ENCODE measurements at regions not wholly inside any gene's neighbourhood (a gene's known extent, or its start where the extent isn't known, plus 50 kb on each side); places are given as distances from the start of the nearest gene placed in this dataset.
"Not testable (repeated sequence)": the region's sequence is repeated elsewhere in the genome, so short reads cannot be mapped to it uniquely, and the experiment has no call there.

DNA sequence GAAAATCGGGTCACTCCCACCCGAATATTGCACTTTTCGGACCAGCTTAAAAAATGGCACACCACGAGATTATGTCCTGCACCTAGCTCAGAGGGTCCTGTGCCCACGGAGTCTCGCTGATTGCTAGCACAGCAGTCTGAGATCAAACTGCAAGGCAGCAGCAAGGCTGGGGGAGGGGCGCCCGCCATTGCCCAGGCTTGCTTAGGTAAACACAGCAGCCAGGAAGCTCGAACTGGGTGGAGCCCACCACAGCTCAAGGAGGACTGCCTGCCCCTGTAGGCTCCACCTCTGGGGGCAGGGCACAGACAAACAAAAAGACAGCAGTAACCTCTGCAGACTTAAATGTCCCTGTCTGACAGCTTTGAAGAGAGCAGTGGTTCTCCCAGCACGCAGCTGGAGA is 405.3 kb downstream of the PTH2R start:
- not testable (repeated sequence) for DNase-seq

DNA sequence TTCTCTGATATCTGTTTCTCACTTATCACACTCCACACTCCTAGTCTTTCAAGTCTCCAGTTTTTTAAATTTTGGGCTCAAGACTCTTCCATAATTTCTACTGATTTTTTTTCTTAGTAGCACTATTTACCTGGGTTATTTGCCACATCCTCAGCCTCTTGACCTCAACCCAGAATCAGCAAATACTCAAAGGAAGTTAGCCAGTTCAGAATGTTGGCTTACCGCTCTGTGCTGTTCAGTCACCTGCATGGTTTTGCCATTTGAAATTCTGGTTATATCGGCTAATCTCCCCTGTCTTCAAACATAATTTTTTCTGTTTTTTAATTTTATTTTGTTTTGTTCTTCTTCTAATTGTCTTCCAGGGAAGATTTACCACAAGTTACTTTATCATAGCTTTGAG is 412.6 kb downstream of the PTH2R start:
- DNase-seq: no peak

DNA sequence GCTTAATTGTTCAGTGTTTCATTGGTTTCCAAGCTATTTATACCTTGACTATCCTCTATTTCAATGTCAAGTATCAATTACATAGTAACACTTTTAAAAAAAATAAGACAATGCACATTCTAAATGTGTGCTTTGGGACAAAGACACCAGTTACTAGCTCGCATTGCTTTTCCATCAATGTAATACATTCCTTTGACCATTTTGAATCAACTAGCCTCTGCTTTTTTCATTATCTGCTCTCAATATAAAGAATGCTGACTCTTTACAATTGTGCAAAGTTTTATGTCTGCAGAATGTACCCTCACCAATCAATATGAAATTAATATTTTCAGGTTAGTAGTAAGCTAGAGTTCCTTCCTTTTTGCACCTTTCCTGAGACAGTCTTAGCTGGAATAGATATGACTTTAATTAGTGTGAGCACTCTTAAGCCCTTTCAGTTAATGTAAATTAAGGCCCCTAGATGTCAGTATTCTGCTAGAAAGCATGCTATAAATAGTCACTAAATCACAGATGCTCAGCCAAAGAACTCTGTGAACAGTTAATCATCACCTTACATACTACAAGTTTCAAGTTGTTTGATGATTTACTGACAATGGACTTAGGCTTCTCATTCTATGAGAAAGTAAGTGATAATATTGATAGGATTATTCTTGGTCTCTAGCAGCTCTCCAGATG is 413.6 kb downstream of the PTH2R start:
- no peak for DNase-seq

DNA sequence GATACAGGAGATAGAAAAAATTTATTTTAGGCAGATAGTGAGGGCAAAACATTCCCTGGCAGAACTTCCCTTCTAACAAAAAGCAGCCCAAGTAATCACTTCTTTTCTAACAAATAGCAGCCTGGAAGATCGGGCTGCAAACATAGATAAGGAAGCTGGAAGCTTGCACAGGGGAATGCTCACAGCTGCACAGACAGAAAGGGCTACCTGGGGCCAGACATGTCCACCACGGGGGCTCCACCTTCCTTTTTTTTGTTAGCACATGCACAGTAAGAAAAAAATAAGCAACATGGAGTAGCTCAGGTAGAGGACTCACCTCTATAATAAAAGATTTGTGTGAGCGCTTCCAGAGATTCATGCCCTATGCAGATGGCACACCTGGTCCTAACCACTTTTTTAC is 420.5 kb downstream of the PTH2R start:
- no peak for DNase-seq

DNA sequence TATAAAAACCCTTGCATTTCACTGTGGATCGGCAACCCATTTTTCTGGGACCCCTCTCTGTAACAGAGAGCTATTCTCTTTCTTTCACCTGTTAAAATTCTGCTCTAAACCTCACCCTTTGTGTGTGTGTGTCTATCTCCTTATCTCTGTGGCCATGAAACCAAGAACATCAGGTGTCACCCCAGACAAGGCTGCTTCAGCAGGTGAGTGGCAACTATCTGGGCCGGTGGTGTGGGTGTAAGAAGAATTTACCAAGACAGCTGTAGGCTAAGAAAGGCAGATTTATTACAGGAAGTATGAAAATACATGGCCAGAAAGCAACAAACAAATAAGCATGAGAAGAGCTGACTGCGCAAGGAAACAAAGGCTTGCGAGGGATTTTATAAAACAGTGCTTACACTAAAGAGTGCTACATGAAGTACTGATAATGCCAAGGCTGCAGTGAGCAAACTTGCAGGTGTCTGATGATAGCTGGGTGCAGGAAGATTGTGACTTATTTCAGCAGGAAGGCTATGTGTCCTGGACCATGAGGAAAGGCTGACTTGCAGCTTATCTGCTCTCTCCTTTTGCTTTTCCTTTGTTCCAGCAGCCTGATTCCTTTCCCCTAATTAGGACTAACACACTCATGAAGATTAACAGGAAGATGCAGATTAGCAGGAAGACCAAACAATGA is 421.1 kb downstream of the PTH2R start:
- DNase-seq: no peak

DNA sequence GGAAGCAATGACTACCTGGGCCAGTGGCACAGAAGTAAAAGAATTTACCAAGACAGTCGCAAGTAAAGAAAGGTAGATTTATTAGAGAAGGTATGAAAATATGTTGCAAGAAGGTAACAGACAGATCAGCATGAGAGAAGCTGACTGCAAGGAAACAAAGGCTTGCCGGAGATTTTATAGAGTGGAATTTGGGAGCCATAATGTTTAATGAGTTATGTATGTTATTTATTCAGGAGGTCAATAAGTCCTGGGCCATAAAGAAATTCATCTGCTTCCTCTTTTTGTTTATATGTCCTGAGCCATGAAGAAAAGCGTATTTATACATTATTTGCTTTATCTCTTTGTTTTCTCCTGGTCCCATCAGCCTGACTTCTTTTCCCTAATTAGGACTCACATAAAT is 423.6 kb downstream of the PTH2R start:
- no peak for DNase-seq

DNA sequence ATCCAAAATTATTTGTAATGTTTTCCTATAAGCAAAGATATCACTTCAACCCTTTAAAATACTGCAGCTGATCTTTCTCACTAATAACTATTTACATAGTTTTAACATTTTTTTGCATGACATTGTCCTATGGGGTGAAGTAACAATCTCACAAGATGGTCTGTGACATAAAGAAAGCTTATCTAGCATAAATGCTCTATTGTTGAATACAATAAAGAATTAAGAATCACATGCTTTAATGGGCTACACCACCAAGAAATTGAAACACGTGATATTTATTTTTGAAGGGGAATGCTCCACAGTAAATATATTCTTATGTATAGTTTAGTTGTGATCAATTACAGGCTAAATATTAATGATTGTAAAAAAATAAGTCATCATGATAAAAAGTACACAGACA is 441.1 kb downstream of the PTH2R start:
- DNase-seq: no peak

DNA sequence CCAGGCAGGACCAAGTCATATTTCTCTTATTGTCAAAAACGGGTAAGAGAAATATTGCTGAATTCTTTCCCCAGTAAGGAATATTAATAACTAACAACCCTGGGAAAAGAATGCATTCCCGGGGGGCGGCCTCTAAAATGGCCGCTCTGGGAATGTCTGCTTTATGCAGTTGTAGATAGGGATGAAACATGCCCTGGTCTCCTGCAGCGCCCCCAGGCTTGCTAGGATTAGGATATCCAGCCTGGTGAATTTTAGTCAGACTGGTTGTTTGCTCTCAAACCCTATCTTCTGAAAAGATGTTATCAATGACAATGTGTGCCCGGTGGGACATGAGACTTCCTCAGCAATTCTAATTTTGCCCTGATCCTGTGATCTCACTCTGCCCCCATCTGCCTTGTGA is 448.1 kb downstream of the PTH2R start:
- no peak for DNase-seq

DNA sequence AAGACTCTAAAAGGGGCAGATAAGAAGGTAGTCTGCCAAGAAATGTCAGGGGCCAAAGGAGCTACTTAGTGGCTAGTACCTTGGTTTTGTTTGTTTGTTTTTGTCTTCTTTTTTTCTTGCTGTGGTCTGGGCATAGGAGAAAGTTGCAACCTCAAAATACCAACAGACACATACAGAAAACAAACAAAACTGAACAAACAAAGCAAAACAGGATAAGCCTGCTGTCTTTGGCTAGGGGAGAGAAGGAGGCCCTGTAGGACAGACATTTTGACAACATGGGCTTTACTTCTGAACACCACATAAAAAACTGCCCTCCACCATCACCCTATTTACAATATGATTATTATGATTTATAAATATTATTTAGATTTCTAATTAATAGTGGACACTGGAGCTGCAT is 460.8 kb downstream of the PTH2R start:
- no peak for DNase-seq

DNA sequence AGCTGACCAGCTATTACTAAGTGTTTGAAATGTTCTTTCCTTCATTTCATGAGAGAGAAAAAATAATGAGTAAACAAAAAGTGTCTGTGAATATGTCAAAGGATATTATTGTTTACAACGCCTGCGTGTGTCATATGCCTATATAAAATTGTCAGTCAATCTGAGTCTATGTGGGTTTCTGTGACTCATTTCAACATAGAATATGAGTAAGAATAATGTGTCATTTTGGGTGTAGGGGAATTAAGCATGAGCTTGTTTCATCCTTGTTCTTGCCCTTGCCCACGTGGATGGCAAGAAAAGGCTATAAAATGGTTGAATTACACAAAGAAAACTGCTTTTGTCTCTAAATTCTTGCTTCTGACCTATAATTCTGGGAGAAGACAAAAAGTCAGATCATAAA is 466.0 kb downstream of the PTH2R start:
- peak in 1 of 5 donors; percentile 1 for DNase-seq

DNA sequence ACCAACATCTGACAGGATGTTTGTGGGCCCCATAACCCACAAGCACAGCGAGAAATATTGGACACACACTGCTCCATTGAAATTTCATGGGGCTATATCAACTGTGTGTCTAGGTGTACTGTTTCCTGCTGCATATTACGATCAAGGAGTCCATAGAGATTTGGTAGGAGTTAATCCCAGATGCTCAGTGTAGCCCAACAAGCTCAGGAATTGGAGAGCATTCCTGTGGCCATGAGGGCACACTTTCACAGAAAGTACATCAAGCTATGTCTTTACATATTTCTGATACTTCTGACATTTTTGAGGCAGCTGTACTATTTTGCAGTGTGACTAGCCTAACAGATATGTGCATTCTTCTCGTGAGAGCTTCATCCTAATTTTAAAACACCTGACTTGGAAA is 473.1 kb downstream of the PTH2R start:
- DNase-seq: no peak

DNA sequence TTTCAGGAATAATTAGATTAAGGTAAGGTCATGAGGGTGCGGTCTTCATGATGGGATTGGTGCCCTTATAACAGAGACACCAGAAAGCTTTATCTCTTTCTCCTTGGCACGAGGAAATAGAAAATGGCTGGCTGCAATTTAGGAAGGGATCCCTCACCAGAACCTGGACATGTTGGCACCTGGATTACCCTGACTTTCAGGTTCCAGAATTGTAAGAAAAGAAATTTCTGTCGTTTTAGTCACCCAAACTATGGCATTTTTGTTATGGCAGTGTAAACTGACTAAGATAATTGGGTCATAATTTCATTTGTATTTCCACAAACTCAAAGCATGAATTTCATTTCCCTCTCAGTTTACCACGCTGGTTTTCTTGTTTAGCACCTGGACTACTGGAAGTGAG is 473.6 kb downstream of the PTH2R start:
- DNase-seq: no peak

DNA sequence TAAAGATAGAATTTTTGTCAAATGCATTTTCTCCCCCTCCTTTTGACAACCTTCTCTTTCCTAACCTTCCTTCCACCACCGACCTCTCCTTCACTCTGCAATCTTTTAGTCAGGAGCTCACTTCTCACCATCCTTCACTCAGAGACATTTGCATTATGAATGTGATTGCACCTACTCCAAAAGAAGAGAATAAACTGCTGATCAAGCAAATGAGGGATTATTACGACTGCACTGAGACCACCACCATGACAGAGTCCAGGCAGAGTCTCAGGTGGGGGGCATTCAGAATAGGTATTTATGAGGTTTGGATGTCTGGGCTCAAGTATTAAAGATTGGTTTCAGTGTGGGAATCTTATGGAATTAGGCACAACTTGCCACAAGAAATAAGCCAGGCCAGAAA is 483.9 kb downstream of the PTH2R start:
- no peak for DNase-seq

DNA sequence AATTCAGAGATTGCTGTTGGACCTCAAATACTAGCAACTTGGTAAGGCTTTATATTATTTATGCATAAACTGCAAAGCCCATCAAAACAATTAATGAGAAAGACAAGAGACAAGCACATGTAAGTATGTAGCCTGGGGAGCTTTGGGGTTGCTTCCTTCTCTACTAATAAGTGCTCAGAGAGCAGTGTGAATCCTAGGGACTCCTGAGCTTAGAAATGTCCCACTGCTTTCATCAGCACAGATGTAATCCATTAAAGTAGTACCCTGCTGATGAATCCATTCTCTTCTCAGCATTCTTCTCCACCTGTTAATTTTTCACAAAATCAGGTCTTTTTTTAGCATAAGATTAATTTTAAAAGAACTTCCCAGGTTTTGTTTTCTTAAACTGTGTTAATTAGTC is 485.6 kb downstream of the PTH2R start:
- no peak for DNase-seq

DNA sequence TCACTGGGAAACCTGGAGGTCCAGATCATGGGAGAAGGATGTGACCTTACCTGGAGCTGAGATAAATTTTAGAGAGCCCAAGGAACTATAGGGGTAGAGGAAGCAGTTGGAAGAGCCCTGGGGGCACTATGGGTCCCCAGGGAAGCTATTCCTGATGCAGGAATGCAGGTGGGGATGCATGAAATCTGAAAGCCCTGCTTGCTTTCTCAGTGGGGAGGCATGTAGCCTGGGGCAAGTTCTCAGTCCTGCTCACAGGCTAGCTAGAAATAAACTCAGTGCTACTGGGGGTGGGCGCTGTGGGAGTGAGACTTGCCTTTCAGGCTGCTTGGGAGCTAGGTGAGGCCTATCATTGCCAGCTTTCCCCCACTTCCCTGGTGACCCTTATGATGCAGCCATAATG is 499.7 kb downstream of the PTH2R start:
- DNase-seq: no peak

DNA sequence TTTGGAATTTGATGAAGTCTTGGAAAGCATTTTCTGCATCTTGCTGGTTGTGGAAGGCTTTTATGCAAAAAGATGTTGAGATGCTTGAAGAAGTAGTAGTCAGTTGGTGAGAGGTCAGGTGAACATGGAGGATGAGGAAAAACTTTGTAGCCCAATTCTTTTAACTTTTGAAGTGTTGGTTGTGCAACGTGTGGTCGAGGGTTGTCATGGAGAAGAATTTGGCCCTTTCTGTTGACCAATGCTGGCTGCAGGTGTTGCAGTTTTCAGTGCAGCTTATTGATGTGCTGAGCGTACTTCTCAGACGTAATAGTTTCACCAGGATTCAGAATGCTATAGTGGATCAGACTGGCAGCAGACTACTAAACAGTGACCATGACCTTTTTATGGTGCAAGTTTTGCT is 508.4 kb upstream of the MAP2 start:
- DNase-seq: no peak

DNA sequence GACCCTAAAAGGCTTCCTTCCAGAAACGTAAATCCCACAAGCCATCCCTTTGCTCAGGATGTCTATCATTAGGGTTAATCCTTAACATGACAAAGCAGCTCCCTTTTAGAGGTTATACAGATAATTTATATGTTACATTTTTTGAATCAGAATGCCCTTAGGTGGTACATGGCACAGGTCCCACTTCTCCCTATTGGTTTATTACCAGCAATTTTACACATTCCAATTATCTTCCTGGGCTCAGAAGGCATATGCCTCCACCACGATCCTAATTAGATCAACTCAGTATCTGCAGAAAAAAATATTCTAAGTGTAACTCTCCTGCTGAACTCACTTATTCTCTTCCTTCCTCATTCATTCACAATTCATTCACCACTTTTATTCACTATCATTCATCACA is 507.0 kb upstream of the MAP2 start:
- no peak for DNase-seq

DNA sequence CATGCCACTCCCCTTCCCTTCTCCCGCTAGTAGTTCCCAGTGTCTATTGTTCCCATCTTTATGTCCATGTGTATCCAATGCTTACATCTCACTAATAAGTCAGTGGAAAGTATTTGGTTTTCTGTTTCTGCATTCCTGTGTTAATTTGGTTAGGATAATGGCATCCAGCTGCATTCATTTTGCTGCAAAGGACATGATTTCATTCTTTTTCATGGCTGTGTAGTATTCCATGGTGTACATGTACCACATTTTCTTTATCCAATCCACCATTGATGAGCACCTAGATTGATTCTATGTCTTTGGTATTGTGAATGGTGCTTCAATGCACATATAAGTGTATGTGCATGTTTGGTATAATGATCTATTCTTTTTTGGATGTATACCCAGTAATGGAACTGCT is 502.5 kb upstream of the MAP2 start:
- DNase-seq: not testable (repeated sequence)

DNA sequence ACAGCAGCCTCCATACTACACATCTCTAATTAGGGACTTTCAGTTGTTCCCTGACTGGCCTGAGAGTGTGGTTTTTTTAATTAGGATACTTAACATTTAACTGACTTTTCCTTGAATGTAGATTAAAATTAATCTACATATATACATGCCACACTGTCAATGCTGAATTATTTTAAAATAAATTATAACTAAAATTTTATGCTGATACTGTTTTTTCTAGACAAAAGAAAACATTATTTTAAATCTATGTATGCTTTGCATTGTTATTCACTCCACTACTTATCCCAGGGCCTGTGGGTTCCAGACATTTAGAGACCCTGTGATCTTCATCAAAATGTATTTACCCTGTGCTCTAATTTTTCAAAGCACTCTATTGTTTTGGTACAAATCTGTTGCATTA is 496.0 kb upstream of the MAP2 start:
- DNase-seq: no peak

DNA sequence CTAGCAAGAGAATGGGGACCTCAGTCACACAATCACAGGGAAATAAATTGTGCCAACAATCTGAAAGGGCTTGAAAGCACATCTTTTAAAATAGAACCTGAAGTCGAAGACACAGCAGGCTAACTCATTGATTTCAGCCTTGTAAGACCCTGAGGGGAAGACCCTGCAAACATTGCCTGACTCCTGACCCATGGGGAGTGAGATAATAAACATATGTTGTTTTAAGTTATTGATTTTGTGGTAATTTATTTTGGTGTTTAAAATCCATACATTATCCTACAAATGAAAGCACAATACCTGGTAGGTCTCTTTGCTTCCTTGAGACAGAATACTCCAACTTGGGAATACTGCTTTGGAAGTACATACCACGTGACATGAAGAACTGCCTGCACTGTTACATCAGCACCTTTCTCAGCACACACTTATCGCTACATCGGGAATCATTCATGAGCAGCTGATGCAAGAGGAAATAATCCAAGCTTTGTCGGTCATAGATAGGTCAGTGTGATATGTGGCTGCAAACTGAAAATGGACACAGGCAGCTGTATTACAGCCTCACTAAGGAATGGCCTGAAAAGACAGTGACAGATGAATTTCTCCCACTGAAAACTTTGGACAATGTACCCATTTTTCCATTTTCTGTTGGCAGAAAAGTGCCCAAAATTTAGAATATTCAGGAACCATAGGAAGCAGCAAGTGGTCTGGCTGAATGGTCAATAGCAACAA is 494.5 kb upstream of the MAP2 start:
- no peak for DNase-seq

DNA sequence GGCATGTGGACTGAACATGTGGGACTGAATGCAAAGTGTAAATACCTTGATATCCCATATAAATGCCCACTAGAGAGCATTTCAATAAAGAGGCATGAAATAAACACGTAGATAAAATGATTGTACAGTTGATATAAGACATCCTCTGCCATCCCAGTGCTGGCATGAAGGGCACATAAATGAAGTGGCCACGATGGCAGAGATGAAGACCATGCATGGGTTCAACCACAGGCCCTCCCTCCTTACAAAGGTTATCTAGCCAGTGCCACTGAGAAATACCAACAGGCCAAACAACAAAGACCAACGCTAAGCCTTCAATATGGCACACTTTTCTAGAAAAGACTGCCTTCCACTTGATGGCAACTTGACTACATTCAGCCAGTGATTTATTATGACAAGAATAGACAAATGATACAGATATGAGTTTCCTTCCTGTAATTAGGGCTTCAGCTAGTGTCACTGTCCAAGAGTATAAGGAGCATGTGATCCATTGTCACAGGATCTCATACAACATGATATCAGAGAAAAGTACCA is 493.9 kb upstream of the MAP2 start:
- DNase-seq: no peak

DNA sequence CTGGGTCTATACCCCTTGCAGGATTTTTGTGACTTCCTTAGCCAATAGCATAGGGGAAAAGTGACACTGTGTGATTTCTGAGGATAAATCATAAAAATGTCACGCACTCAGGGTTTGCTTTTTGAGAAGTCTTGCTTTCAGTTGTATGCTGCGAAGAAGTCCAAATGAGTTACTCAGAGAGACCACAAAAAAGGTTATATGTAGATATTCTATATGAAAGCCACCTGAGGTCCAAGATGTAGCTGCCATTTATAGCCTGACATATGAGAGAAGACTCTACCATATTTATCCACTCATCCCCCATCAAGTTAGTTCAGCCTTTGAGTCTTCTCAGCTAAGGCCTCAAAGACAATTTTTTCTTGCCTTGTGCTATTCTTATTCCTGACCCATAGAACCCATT is 488.3 kb upstream of the MAP2 start:
- DNase-seq: no peak

DNA sequence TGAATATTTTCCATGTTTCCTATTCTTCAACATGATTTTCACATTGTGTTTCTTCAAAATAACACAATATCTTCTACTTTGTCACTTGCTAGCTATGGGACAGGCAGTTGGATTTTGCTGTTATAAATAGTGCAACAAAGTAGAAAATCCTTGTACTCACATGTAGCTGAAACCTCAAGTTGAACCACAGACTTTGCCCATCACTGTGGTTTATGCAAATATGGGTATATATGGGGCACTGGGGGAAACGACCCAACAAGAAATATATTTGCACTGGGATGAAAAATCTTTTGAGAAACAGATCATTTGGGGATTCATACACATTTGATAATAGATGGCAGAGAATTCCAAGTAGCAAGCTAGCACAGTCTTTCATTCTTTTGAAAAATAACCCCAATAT is 486.3 kb upstream of the MAP2 start:
- no peak for DNase-seq

DNA sequence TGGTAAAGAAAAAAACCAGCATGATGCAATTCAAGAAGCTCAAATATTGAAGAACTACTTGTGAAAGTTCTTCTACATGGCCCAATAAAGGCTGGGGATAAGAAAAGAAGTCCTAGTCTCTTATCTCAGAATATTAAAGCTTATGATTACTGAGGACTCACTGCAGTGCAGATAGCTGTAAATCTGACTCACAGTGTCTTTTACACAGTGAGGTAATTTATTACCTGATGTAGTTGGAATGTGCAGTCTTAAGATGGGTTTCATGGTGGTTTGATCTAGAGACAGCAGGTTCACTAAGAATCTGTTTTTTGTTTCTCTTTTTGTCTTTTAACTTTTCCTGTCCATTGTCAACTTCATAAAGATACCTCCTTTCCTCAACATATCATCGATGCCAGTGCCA is 484.0 kb upstream of the MAP2 start:
- no peak for DNase-seq

Measured in T-helper 1 cell (primary cell).